Anterior cingulate cortex (tissue), 58 donors: ENCODE measurements at regions not wholly inside any gene's neighbourhood (a gene's known extent, or its start where the extent isn't known, plus 50 kb on each side); places are given as distances from the start of the nearest gene placed in this dataset.
"Not testable (repeated sequence)": the region's sequence is repeated elsewhere in the genome, so short reads cannot be mapped to it uniquely, and the experiment has no call there.

ENCODE experiments used
- DNase-seq, 58 donors: peaks; one replicate each; lab custom pipeline; 2025; lab: John Stamatoyannopoulos, UW

DNA sequence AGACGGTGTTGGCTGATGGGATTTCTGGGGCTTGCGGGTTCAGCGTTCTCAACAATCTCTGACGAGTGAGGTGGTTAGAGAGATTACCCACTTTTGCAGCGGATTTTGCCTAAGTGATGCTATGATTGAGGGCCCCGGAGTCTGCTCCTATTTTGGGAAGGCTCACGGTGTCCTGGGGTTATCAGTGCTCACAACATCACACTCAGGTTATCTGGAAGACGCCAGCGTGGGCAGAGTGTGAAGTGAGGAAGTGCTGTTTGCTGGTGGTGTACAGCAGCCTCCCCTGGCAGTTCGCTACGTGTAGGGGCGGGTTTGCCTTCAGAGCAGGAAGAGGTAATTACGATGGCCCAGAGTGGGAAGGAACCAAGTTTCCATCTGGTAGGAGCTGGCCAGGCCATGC lies 341.2 kb upstream of the IRX2 start:
- no peak for DNase-seq

GRCh38 chr5:3092211-3092610 lies 340.7 kb upstream of the IRX2 start:
- DNase-seq: no peak

- no peak for DNase-seq
Measured at GRCh38 chr5:3091040-3091774, 339.7 kb upstream of the IRX2 start.

GRCh38 chr5:3090305-3090704 lies 338.8 kb upstream of the IRX2 start:
- not testable (repeated sequence) for DNase-seq

- DNase-seq: no peak
Measured at GRCh38 chr5:3080366-3080765, 328.9 kb upstream of the IRX2 start.

- no peak for DNase-seq
Measured at GRCh38 chr5:3077684-3078083, 326.2 kb upstream of the IRX2 start.

GRCh38 chr5:3075309-3075708 lies 323.8 kb upstream of the IRX2 start:
- no peak for DNase-seq

DNA sequence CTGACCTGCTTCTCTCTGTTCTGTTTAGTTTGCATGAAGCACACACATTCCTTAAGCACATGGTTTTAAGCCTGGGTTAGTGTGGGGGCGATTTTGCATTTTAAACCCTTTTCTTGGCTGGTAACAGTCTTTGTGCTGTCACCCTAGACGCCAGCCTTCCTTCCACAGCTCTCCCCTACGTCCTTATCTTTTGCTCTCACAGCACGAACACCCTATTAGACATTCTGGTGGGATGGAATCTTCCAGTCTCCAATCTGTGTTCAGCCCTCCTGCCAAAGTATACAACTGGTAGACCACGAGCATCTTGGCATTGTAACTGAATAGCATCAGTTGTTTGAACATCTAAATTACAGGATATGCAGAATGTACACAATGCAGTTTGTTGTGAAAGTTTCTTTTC lies 316.9 kb upstream of the IRX2 start:
- no peak for DNase-seq

GRCh38 chr5:3060283-3060682 lies 308.8 kb upstream of the IRX2 start:
- DNase-seq: no peak

DNA sequence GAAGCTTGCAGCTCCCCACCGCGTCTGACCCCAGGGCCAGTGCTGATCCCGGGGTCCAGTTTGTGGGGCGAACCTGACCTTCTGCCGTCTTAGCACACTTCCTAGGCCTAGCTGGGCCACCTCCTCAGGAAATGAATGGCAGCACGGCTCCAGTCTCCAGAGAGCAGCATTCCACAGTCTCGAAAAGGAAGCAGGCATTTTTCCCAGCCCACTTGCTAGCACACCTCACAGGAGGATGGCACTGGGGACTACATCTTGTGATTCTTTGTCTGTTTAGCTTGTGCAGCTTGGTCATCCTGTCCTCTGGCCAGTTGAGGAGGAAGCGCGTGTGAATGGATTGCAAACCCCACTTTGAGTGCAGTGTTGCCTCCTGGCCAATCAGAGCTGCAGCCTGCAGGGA lies 308.0 kb upstream of the IRX2 start:
- no peak for DNase-seq

GRCh38 chr5:3058942-3059341 lies 307.5 kb upstream of the IRX2 start:
- no peak for DNase-seq

GRCh38 chr5:3056866-3057265 lies 305.4 kb upstream of the IRX2 start:
- DNase-seq: no peak

DNA sequence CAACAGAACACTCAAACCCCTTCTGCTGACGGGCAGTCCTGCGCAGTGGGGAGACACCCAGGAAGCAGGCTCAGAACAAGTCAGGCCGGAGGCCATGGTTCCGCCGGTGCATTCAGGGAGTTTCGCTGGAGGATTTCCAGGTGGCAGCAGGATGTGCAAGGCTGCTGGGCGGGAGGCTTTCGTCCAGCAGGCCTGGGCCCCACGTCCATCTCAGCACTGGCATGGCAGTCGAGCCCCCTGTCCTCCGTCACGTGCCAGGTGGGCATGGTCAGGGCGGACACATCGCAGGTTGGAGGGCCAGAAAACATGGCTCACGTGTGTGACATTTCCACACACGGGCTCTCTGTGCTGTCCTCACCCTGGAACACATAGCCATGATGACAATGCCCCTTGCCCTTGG lies 299.9 kb upstream of the IRX2 start:
- no peak for DNase-seq

- no peak for DNase-seq
Measured at GRCh38 chr5:3050863-3051262, 299.4 kb upstream of the IRX2 start.

GRCh38 chr5:3049261-3049660 lies 297.8 kb upstream of the IRX2 start:
- no peak for DNase-seq

DNA sequence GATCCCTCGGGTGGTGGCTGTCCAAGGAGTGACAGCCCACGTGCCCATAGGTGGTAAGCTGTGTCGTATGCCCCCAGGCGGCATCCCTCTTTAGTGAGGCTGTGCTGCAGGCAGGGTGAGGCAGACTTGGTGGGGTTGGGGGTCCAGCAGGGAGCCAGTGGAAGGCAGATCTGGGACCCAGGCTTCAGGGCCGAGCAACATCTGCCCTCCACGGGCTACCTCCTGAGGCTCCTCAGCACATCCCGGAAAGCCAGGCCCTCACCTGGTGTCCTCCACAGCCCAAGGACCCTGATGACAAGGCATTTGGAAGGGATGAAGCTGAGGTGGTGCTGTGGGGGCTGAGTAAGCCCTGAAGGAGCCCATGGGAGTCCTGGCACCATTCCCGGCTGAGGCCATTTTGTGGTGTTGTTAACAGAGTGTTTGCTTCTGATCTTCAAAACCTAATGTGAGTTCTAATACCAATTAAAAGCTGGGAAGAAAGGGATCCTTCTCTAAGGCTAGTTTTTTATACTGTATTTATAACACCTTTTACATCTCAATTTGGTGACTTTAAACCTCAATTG lies 295.8 kb upstream of the IRX2 start:
- DNase-seq: no peak

GRCh38 chr5:3043600-3043999 lies 292.1 kb upstream of the IRX2 start:
- DNase-seq: no peak

DNA sequence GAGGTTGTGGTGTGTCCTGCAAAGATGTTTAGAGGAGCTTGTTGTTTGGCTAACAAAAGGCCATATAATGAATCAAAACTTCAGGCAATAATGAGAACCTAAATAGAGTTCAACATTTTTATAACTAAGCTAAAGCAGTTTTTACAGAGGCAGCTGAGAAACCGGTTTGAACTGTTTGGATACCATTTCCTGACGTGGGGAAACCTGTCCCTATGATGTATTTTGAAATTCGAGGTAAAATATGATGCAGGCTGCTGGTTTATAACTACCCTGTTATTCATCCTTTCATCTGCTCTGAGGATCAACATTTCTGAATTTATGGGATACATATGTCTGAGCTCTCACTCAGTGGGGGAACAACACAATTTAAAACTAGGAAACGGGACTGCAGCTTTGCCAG lies 289.5 kb upstream of the IRX2 start:
- no peak for DNase-seq

DNA sequence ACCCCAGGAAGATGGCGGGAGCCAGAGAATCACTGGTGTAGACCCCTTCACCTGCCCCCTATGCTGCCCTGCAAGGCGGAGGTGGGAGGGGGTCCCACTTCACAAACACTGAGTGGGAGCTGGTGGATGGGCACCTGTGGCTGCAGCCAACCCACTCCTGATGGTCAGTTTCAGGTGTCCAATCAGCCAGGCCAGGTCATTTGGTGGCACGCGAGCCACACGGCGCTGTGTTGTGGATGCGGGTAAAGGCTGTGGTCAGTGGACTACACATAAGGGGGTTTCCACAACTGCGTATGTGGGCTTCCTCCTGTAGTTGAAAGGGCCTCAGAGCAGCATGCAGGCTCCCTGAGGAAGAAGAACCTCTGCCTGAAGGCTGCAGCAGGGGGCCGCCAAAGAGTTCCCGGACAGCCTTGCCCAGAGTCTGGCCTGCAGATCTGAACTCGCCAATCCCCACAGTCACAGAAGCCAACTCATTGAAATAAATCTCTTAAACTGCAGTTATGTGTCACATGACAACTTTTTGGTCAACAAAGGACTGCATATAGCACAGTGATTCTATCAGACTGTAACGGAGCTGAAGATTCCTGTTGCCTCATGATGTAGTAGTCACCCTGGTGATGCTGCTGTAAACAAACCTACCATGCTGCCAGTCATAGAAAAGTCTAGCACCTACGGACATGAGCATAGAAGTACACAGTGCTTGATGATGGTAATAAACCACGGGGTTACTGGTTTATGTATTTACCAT lies 284.7 kb upstream of the IRX2 start:
- no peak for DNase-seq

GRCh38 chr5:3035452-3035851 lies 284.0 kb upstream of the IRX2 start:
- DNase-seq: no peak

- no peak for DNase-seq
Measured at GRCh38 chr5:3034881-3035280, 283.4 kb upstream of the IRX2 start.

DNA sequence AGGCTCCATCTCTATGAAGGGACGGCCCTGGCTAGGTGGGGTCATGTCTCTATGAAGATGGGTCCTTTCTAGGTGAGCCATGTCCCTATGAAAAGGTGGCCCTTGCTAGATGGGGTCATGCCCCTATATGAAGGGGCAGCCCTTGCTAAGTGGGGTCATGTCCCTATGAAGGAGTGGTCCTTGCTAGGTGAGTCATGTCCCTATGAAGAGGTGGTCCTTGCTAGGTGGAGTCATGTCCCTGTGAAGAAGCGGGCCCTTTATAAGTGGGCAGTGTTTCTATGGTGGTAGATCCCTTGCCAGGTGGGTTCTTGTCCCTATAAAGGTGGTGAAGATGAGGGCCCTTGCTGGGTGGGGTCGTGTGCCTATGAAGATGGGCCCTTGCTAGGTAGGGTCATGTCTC lies 283.0 kb upstream of the IRX2 start:
- DNase-seq: no peak
